HUES64 (cell line): ENCODE measurements at regions not wholly inside any gene's neighbourhood (a gene's known extent, or its start where the extent isn't known, plus 50 kb on each side); places are given as distances from the start of the nearest gene placed in this dataset.

ENCODE experiments used
- H3K27ac ChIP-seq: 2 replicates; pipeline ENCODE4 v1.7.0; 2013; ENCODE audit warnings: low read depth, low read length, inconsistent platforms
- H3K27me3 ChIP-seq: 2 replicates; pipeline ENCODE4 v1.6.1; 2013; ENCODE audit warnings: mild to moderate bottlenecking, low read length; ENCODE audit not compliant: insufficient read depth
- H3K36me3 ChIP-seq: 2 replicates; pipeline ENCODE4 v1.6.1; 2013; ENCODE audit warnings: mild to moderate bottlenecking, low read length; ENCODE audit not compliant: insufficient read depth
- H3K4me1 ChIP-seq: 2 replicates; pipeline ENCODE4 v1.6.1; 2013; ENCODE audit warnings: mild to moderate bottlenecking, low read length, moderate library complexity; ENCODE audit not compliant: insufficient read depth
- H3K4me3 ChIP-seq: 2 replicates; pipeline ENCODE4 v1.5.1; 2013; ENCODE audit warnings: mild to moderate bottlenecking, low read length, moderate library complexity
- H3K9ac ChIP-seq: 2 replicates; pipeline ENCODE4 v1.6.1; 2013; ENCODE audit warnings: mild to moderate bottlenecking, low read depth, low read length
- H3K9me3 ChIP-seq: 2 replicates; pipeline ENCODE4 v1.6.1; 2013; ENCODE audit warnings: low read depth, low read length; ENCODE audit not compliant: insufficient read depth
- WGBS: fragments of 150-250, 120-280 bp; methylation state at CpG from one replicate; pipeline ENCODE4 v1.1.7; 2013; ENCODE audit warnings: missing lambda C conversion rate; 5-methylcytosine and 5-hydroxymethylcytosine counted together

DNA sequence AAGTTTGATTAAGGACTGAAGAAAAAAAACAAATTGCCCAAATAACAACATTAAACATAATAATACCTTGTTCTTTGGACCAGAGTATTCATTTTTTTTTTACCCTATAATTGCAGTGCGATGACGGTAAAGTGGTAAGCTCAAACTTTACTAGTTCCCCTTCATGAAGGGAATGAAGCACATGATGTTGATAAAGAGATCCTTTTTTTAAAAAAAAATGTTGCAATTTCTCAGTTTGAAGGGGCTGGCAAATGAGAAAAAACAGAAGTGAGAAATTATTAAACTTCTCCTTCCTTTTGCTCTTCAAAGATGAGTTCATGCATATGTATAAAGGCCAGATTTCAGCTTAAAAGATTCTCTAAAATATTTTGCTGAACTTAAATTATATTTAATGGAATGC, 231.7 kb downstream of the C4orf33 start:
- no peaks in the 10 kb centered on the region for H3K27me3 ChIP-seq
- no peak overlapping the region for H3K27ac ChIP-seq
- WGBS, result 100% methylated on average over 2 of the region's 2 CpGs
- H3K4me1 ChIP-seq, result 0 out of 2 replicates have a peak, but pooled peaks cover 8% of the 10 kb centered on the region
- no peak overlapping the region for H3K9ac ChIP-seq
- 0 out of 2 replicates have a peak, but pooled peaks cover 2% of the 10 kb centered on the region for H3K9me3 ChIP-seq
- H3K36me3 ChIP-seq, result no peaks in the 10 kb centered on the region
- H3K4me3 ChIP-seq, result no peak overlapping the region

DNA sequence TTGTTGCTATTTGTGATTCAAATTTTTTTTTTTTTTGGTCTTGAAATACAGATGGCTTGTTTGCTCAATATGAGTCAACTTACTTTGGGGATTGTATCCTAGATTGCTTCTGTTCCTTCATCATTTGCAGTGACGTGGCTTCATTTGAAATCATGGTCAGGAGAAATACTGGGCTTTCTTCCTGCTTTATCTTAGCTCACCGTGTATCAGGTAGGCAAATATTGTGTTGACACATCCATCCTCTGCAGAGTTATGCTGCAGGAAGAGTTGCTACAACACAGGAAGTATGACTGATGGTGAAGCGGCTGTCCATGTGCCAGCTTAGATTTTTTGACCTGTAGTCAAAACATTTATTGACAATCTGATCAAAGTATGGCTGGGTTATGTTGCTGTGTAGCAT, 232.2 kb downstream of the C4orf33 start:
- Histone ChIP-seq H3K27me3 (no peaks in the 10 kb centered on the region), H3K4me1 (0 out of 2 replicates have a peak, but pooled peaks cover 2% of the 10 kb centered on the region), H3K27ac (no peak overlapping the region), H3K9ac (no peak overlapping the region), H3K36me3 (no peaks in the 10 kb centered on the region), H3K4me3 (no peak overlapping the region), H3K9me3 (0 out of 2 replicates have a peak, but pooled peaks cover 2% of the 10 kb centered on the region)
- WGBS, result 93% methylated on average over 3 of the region's 3 CpGs

GRCh38 chr4:129334136-129334535, 238.2 kb downstream of the C4orf33 start:
- Histone ChIP-seq H3K36me3 (no peaks in the 10 kb centered on the region), H3K27ac (no peak overlapping the region), H3K9ac (no peak overlapping the region), H3K4me3 (no peak overlapping the region), H3K9me3 (0 out of 2 replicates have a peak, but pooled peaks cover 2% of the 10 kb centered on the region), H3K4me1 (peaks cover 11% of the 10 kb centered on the region), H3K27me3 (no peaks in the 10 kb centered on the region)

GRCh38 chr4:129335276-129335675, 239.3 kb downstream of the C4orf33 start:
- Histone ChIP-seq H3K4me1 (peaks cover 11% of the 10 kb centered on the region), H3K9me3 (no peaks in the 10 kb centered on the region), H3K9ac (no peak overlapping the region), H3K4me3 (no peak overlapping the region), H3K27ac (no peak overlapping the region), H3K36me3 (no peaks in the 10 kb centered on the region), H3K27me3 (no peaks in the 10 kb centered on the region)
- 95% methylated on average over 7 of the region's 7 CpGs for WGBS

DNA sequence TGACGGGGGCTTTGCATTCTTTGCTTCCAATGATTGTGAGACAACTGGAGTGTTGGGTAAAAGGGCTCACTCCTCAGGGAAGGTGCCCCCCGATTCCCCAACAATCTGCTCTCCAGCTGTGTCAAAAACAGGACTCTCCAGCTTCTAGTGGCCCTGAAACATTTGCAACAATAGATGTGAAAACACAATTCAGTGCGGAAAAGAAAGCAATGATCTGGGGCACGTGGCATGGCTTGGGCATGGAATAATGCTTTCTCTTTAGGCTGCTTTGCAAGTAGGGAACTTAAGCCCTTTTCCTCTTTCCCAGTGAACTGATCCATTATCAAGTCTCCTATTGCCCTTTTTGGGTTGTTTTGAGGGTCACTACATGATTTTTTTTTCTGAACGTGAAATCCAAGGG, 239.9 kb downstream of the C4orf33 start:
- no peaks in the 10 kb centered on the region for H3K36me3 ChIP-seq
- H3K4me3 ChIP-seq, result no peak overlapping the region
- H3K9me3 ChIP-seq, result no peaks in the 10 kb centered on the region
- H3K27me3 ChIP-seq, result no peaks in the 10 kb centered on the region
- WGBS, result 73% methylated on average over 5 of the region's 5 CpGs
- H3K4me1 ChIP-seq, result peaks cover 11% of the 10 kb centered on the region
- H3K9ac ChIP-seq, result no peak overlapping the region
- H3K27ac ChIP-seq, result no peak overlapping the region; the same call in 1 of the 2 replicates

DNA sequence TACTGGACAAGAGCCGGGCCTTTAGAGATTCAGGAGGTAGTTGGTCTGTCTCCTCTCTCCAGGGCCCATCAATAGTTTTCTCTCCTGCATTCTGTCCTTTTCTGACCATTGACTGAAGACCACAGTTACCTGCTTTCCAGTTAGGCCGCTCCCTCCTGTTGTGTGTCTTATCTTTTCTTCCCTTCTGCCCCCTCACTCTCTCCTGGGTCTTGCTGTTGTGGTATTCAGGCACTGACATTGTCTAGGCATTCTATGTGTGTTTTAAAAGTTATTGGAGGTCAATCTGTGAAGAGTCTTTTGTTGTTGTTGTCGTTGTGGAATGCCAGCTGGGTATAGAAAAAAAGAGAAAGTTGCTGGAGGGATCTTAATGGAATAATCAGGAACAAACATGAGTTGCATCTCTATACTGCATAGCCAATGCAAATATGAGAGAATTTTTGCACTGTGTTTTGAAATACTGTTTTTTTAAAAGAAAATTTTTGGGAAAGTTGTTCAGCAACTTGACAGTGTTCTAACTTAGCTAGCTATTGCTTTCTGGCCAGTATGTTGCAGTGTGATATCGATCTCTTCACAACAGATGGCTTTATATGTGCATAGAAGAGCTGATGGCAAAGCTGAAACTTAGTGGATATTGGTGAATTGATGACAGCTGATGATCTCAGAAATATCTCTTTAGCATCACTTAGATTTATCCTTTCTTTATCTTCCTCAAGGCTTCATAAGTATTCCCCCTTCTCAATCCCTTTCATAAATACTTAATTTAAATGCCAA, 240.7 kb downstream of the C4orf33 start:
- no peak overlapping the region for H3K9ac ChIP-seq
- WGBS, result 92% methylated on average over 4 of the region's 4 CpGs

GRCh38 chr4:129337228-129337620, 241.3 kb downstream of the C4orf33 start:
- H3K27me3 ChIP-seq, result no peaks in the 10 kb centered on the region
- no peaks in the 10 kb centered on the region for H3K36me3 ChIP-seq
- WGBS, result 95% methylated on average over 4 of the region's 4 CpGs
- no peak overlapping the region for H3K27ac ChIP-seq
- peaks cover 11% of the 10 kb centered on the region for H3K4me1 ChIP-seq
- H3K9ac ChIP-seq, result no peak overlapping the region
- H3K9me3 ChIP-seq, result no peaks in the 10 kb centered on the region
- H3K4me3 ChIP-seq, result no peak overlapping the region

More for the DNA sequence above, 240.7 kb downstream of the C4orf33 start:
- H3K27me3 ChIP-seq, result no peaks in the 10 kb centered on the region
- no peaks in the 10 kb centered on the region for H3K9me3 ChIP-seq
- no peaks in the 10 kb centered on the region for H3K36me3 ChIP-seq
- H3K27ac ChIP-seq, result no peak overlapping the region
- H3K4me1 ChIP-seq, result peaks cover 11% of the 10 kb centered on the region
- no peak overlapping the region for H3K4me3 ChIP-seq

DNA sequence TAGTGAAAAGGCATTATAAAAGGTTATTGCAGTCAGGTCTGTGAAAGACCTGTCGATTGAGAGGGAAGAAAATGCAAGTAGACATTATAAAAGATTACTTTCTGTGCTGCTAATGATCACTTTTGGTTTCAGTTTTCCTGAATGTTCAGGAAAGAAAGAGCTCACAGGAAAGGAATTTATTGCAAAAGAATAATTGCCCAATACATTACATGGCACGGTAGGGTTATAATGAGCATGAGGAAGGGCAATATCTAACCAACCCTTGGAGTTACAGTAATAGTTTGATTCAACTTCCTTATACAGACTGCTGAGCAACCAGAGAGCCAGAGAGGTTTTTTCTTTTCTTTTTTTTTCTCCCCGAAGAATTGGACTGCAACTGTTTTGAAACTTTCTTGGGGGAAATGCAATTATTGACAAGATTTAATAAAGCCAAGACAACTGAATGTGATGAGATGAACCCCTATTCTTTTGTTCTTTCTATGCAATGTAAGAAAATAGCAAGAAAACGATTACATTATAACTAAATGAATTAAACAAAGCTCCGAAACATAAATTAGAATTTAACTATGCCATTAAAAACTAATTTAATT, 247.0 kb downstream of the C4orf33 start:
- peaks cover 21% of the 10 kb centered on the region for H3K4me1 ChIP-seq
- H3K36me3 ChIP-seq, result no peaks in the 10 kb centered on the region
- WGBS, result 85% methylated on average over 3 of the region's 5 CpGs
- no peak overlapping the region for H3K9ac ChIP-seq
- H3K27ac ChIP-seq, result no peak overlapping the region
- no peaks in the 10 kb centered on the region for H3K9me3 ChIP-seq
- H3K27me3 ChIP-seq, result no peaks in the 10 kb centered on the region
- no peak overlapping the region for H3K4me3 ChIP-seq

DNA sequence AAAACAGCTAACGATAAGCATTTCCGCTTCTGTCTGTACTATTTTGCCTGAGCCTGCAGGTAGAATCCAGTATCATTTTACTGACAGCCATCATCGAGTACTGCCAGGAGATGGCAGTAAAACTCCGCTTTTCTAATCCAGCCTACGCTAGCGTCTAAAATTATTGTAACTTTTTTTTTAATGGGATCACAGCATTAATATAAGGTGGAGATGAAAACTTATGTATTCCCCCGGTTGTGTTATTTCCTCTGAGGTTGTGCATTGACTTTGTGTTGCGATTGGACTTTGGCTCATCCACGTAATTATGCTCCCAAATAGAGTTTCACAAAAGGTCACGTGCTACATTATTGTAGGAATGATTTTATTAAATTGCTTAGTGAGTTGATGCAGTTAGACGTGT, 248.1 kb downstream of the C4orf33 start:
- no peak overlapping the region for H3K9ac ChIP-seq
- WGBS, result 59% methylated on average over 11 of the region's 11 CpGs
- no peaks in the 10 kb centered on the region for H3K36me3 ChIP-seq

GRCh38 chr4:129345609-129346008, 249.7 kb downstream of the C4orf33 start:
- 92% methylated on average over 3 of the region's 4 CpGs for WGBS
- Histone ChIP-seq H3K9me3 (no peaks in the 10 kb centered on the region), H3K9ac (no peak overlapping the region), H3K4me1 (peaks cover 21% of the 10 kb centered on the region), H3K4me3 (no peak overlapping the region), H3K27me3 (no peaks in the 10 kb centered on the region), H3K36me3 (no peaks in the 10 kb centered on the region), H3K27ac (no peak overlapping the region)

More for the DNA sequence above, 248.1 kb downstream of the C4orf33 start:
- H3K9me3 ChIP-seq, result no peaks in the 10 kb centered on the region
- no peak overlapping the region for H3K4me3 ChIP-seq
- H3K27me3 ChIP-seq, result no peaks in the 10 kb centered on the region
- peaks cover 21% of the 10 kb centered on the region for H3K4me1 ChIP-seq
- H3K27ac ChIP-seq, result no peak overlapping the region

DNA sequence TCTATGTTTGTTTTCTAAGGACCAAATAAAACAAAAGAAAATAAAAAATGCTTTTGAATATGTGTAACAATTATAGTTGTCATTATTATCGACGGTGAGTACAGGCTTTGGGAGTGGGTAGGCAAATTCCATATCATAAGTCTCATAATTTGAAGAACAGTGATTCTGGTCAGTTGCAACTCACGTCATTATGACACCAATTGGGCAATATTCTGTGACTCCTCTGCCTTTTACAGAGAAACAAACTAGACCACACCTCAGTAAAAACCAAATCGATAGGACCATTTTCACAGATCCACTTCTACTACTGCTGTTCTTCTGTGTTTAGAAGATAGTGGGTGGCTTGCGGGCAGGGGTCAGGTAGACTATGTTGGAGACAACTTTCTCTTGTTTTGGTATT, 250.1 kb downstream of the C4orf33 start:
- Histone ChIP-seq H3K4me3 (no peak overlapping the region), H3K27ac (no peak overlapping the region), H3K27me3 (no peaks in the 10 kb centered on the region), H3K36me3 (no peaks in the 10 kb centered on the region), H3K9me3 (no peaks in the 10 kb centered on the region), H3K4me1 (peaks cover 21% of the 10 kb centered on the region), H3K9ac (no peak overlapping the region)
- WGBS, result 98% methylated on average over 4 of the region's 5 CpGs
